HG03097 (cell line): ENCODE measurements at regions not wholly inside any gene's neighbourhood (a gene's known extent, or its start where the extent isn't known, plus 50 kb on each side); places are given as distances from the start of the nearest gene placed in this dataset.
"Not testable (repeated sequence)": the region's sequence is repeated elsewhere in the genome, so short reads cannot be mapped to it uniquely, and the experiment has no call there.

Source experiments
- ATAC-seq: cut with Tn5 transposase; IDR thresholded peaks from one replicate; pipeline ENCODE4 v1.9.1; 2021; ENCODE audit not compliant: unreplicated experiment, low FRiP score

GRCh38 chr5:113719549-113719948 lies 206.1 kb downstream of the YTHDC2 start:
- no peak for ATAC-seq

DNA sequence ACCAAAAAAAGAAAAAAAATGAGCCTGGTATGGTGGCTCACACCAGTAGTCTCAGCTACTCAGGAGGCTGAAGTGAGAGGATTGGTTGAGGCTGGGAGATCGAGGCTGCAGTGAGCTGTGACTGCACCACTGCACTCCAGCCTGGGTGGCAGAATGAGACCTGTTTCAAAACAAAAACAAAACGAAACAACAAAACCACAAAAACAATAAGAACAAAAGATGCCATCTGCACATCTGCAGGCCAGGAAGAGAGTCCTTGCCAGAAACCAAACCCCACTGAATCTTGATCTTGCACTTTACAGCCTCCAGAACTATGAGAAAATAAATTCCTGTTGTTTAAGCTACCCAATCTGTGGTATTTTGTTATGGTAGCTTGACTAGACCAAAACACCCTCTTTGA lies 207.7 kb downstream of the YTHDC2 start:
- ATAC-seq: no peak

GRCh38 chr5:113723021-113723420 lies 209.5 kb downstream of the YTHDC2 start:
- ATAC-seq: no peak

DNA sequence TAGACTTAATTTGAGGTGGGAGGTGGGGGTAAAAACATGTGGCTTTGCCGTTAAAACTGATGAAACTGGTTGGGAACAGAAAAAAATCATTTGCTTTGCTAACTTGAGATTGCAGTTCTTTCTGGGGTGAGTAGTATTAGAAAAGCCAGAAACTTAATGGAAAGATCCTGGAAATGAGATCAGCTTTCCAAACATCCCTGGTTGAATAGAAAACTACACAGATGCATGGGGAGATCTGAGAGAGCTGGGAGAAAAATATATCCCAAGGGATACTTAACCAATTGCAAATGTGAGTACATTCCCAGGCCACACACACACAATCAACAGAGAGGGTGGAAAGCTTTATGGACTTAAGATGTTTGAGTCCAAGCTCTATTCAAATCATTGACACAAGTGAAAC lies 222.3 kb downstream of the YTHDC2 start:
- ATAC-seq: no peak

DNA sequence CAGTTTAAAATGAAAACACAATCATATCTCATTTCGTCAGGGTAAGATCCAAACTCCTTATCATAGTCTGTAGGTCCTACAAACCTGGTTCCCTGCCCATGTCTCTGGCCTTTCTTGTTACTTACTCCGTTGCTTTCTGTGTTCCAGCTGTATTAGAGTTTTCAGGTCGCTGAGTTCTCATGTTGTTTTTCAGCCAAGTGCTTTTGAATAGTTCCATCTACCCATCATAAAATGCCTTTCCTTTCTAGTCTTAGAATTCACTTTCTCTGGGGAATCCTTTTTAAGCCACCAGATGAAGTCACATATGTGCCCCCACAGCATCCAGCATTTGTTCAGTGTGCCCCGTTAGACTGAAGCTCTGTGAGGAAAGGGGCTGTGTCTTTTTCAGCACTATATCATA lies 228.7 kb downstream of the YTHDC2 start:
- ATAC-seq: no peak

DNA sequence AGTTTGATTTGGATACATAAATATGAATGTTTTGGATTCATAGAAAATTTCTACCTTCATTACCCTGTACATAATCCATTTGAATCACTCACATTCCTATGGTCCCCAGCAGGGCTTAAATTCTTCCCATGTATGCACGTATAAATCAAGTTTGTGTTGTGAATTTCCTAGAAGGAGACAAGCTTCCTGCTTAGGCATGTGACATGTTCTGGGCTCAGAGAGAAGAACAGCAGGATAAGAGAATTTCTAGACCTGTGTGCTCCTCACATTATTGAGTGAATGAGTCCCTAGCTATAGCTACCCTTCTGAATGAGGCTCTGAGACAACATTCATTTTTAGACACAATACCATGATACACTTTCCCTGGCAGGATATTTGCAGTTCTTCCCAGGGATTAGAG lies 229.1 kb downstream of the YTHDC2 start:
- ATAC-seq: no peak

DNA sequence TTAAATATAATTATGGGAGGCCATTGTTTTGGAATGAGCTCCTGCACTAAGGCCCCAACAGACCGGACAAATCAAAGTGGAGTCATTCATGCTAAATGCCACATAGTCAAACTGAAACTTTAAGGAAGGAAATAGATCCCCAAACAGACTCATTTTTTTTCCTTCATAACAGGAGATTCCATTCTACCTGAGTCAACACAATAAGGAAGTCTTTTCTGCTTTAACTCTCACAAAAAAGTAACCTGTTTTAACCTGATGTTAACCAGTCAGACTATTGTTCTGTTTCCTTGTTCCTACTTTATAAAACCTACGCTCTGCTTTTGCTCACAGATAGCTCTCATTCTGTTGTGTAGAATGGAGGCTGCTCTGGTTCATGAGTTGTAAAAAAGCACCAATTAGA lies 234.9 kb downstream of the YTHDC2 start:
- ATAC-seq: no peak

- no peak for ATAC-seq
Measured at GRCh38 chr5:113749334-113749733, 235.8 kb downstream of the YTHDC2 start.

- not testable (repeated sequence) for ATAC-seq
Measured at GRCh38 chr5:113753182-113753581, 239.7 kb downstream of the YTHDC2 start.

- ATAC-seq: no peak
Measured at GRCh38 chr5:113755516-113755915, 242.0 kb downstream of the YTHDC2 start.

DNA sequence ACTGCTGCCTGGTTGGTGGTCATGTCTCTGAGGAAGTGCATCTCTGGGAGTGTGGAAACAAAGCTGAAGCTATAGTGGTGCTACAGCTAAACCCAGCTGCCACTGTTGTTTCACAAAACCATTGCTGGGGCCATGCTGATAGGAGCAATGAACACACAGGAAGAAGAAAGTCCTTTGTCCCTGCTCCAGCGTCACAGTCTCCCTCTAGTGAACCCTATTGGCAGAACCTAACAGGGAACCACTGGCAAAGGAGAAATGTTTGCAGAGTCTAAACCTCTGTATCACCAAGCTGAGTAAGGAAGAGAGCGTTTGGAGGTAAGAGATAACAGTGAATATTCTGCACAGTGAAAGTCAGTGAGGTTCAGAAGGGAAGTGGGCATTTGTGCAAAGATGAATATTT lies 244.0 kb downstream of the YTHDC2 start:
- ATAC-seq: no peak

DNA sequence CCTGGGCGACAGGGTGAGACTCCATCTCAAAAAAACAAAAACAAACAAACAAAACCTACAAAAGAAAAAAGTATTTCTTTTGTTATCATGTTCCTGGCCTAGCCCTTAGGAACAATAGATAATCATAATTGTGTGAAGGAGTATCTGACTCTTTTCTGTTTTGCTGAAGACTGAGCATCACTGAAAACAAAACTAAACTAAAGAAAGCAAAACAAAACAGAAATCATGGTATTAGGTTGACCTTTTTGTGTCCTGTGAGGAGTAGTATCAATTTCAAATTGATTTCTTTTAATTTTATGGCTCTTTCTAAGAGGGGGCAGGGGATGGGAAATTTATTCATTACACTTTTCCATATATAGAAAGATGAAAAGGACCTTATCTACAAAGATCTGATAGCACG lies 246.0 kb downstream of the YTHDC2 start:
- no peak for ATAC-seq

DNA sequence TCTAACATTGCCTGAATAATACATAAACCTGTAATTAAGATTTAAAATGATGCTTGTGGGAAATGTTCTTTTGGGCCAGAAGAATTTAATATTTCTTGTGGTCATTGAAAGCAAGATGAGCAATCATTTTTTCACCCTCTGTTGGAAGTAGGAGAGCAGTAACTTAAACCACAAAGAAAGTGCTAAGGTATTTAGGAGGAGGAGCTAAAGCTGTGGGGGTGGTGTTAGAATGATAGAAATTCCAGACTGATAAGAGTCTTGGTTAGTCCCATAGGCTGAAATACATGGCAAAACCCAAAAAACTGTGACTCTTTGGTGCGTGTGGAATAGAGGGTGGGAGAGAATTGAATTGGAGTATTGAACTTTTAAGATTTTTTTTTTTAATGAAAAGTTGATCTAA lies 247.0 kb downstream of the YTHDC2 start:
- no peak for ATAC-seq

- ATAC-seq: no peak
Measured at GRCh38 chr5:113761594-113761993, 248.1 kb downstream of the YTHDC2 start.

DNA sequence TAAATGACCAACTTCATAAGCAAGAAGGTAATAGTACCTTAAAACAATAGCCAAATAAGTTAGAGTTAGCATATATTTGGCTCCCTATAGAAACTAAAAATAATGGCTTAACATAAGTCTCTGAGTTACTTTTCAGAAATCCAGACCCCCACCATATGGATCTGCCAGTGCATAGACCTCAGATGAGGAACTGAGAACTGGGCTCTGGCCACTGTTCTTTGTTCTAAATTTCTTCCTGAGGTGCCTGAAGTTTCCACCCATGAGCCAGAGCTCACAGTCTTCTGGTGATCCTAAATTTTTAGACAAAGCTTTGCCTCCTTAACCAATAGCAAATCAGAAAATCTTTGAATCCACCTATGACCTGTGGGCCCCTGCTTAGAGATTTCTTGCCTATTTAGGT lies 250.9 kb downstream of the YTHDC2 start:
- no peak for ATAC-seq

DNA sequence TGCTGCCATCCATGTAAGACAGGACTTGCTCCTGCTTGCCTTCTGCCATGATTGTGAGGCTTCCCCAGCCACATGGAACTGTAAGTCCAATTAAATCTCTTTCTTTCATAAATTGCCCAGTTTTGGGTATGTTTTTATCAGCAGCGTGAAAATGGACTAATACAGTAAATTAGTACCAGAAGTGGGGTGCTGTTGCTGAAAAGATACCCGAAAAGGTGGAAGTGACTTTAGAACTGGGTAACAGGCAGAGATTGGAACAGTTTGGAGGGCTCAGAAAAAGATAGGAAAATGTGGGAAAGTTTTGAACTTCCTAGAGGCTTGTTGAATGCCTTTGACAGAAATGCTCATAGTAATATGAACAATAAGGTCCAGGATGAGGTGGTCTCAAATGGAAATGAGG lies 253.3 kb downstream of the YTHDC2 start:
- ATAC-seq: not testable (repeated sequence)

- no peak for ATAC-seq
Measured at GRCh38 chr5:113770648-113771047, 257.2 kb downstream of the YTHDC2 start.

GRCh38 chr5:113771483-113771882 lies 258.0 kb downstream of the YTHDC2 start:
- peak; percentile 65 for ATAC-seq

DNA sequence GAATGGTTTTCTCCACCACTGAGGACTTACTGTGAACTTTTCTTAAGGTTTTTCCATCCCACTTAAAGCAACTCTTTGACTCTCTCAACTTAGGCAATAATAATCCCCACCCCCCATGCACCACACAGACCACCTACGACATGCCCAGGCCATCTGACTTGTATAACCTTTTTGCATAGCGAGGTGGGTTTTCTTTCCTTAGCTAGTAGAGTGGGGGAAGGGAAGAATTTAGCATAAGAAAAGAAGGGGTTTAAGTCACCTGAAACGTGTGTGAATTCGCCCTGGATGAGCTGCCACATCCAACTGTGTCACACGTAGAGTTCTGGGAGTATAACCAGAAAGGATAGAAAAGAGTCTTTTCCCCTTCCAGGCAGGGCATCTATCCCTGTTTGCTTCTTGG lies 262.7 kb downstream of the YTHDC2 start:
- no peak for ATAC-seq

- no peak for ATAC-seq
Measured at GRCh38 chr5:113776832-113777525, 263.5 kb downstream of the YTHDC2 start.

- ATAC-seq: no peak
Measured at GRCh38 chr5:113778147-113778546, 264.7 kb downstream of the YTHDC2 start.

DNA sequence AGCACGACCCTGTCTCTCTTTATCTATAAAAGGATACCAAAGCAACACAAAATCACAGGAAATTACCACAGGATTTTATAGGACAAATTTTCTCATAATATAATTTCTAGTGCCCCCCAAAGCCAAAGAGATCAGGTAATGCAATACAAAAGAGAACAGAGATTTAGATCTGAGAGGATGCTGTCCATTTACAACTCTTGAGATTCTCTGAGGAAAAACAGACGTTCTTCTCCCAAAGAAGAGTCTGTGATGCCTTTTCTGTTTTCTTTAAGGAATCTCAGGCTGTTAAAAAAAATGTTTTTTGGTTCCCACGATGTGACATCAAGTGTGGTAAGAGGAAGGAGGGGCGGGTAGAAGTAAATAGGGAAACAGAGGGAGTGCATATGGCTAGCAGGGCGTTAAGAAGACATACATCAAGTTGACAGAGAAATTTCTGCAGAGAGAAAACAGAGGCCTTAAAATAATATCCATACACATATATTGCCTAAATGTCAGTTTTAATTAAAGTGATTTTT lies 274.7 kb downstream of the YTHDC2 start:
- no peak for ATAC-seq

DNA sequence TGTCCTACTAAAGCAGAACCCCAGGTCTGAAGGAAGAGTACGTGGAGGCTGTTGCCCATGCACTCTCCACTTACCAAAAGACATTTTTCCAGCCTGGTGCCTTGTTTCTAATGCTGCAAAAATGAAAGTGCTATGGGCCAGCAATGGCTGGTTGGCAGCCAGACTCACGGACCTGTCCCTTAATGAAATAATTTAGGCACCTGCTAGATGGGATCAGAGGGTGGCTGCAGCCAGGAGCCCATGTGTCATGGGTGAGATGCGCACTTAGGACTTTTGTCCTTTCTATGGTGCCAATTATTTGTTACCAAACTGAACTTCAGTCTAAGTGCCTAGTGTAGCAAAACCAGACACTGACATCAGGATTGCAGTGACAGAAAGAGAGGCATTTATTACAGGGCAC lies 276.3 kb downstream of the YTHDC2 start:
- ATAC-seq: no peak
